ENCODE measurements at regions not wholly inside any gene's neighbourhood (a gene's known extent, or its start where the extent isn't known, plus 50 kb on each side); places are given as distances from the start of the nearest gene placed in this dataset.

DNA sequence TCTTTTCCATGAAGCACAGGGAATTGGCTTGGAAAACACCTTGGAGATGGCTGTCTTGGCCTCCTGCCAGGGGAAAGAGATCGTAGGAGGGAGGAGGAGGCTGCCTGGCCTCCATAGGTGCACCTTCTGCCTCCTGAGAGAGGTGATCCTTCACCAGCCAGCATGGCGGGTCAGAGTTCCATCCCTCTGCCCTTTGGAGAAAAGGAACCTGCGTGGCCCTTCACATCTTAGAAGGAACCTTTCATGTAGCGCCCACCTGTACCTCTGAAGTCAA is 58.2 kb upstream of the DRD2 start:
- Mint-ChIP-seq H3K27ac (ENCODE audit: unreplicated experiment) (no peak overlapping the region), H3K27me3 (ENCODE audit: unreplicated experiment) (peaks cover 2% of the 10 kb centered on the region), H3K36me3 (ENCODE audit: low read depth, unreplicated experiment) (no peaks in the 10 kb centered on the region), H3K4me1 (ENCODE audit: unreplicated experiment) (peaks cover 4% of the 10 kb centered on the region), H3K9me3 (ENCODE audit: unreplicated experiment) (no peaks in the 10 kb centered on the region), H3K4me3 (ENCODE audit: unreplicated experiment) (no peak overlapping the region)
- no peak for DNase-seq (ENCODE audit: low spot score)
- TF ChIP-seq, protein P1, sequence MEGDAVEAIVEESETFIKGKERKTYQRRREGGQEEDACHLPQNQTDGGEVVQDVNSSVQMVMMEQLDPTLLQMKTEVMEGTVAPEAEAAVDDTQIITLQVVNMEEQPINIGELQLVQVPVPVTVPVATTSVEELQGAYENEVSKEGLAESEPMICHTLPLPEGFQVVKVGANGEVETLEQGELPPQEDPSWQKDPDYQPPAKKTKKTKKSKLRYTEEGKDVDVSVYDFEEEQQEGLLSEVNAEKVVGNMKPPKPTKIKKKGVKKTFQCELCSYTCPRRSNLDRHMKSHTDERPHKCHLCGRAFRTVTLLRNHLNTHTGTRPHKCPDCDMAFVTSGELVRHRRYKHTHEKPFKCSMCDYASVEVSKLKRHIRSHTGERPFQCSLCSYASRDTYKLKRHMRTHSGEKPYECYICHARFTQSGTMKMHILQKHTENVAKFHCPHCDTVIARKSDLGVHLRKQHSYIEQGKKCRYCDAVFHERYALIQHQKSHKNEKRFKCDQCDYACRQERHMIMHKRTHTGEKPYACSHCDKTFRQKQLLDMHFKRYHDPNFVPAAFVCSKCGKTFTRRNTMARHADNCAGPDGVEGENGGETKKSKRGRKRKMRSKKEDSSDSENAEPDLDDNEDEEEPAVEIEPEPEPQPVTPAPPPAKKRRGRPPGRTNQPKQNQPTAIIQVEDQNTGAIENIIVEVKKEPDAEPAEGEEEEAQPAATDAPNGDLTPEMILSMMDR (IDR thresholded peaks at IDR 0.05; ENCODE audit: unreplicated experiment) = no peak

DNA sequence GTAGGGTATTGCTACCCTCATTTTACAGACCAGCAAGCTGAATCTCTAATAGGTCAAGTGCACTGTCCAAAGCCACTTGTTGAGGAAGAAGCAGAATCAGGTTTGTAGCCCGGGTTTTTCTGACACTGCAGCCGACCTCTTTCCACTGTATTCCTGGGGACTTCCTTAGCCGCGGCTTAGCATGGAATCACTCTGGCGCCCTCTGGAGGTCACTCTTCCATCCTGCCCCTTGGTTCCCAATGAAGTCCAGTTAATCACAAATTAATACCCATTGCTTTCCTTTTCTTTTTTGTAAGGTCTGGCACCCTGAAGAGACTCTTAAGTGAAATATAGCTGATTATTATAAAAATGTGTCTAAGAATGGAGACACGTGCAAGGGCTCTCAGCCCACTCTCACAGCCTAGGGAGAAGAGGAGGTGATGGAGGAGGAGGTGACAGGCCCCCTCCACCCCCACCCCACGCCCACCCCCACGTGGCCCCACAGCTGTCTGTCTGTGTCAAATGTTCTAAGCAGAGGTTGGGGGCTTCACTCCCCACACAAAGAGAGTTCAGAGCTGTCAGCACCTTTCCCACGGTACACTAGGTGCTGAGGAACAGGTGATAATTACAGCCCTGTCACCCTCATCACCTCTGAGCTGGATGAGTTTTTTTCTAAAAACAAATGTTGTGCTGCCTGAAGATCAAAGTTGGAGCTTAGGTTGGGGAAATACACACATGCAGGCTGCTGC is 57.7 kb upstream of the DRD2 start:
- H3K36me3 Mint-ChIP-seq (ENCODE audit: low read depth, unreplicated experiment) = no peaks in the 10 kb centered on the region
- no peak overlapping the region for H3K4me3 Mint-ChIP-seq (ENCODE audit: unreplicated experiment)
- H3K9me3 Mint-ChIP-seq (ENCODE audit: unreplicated experiment) = no peaks in the 10 kb centered on the region

DNA sequence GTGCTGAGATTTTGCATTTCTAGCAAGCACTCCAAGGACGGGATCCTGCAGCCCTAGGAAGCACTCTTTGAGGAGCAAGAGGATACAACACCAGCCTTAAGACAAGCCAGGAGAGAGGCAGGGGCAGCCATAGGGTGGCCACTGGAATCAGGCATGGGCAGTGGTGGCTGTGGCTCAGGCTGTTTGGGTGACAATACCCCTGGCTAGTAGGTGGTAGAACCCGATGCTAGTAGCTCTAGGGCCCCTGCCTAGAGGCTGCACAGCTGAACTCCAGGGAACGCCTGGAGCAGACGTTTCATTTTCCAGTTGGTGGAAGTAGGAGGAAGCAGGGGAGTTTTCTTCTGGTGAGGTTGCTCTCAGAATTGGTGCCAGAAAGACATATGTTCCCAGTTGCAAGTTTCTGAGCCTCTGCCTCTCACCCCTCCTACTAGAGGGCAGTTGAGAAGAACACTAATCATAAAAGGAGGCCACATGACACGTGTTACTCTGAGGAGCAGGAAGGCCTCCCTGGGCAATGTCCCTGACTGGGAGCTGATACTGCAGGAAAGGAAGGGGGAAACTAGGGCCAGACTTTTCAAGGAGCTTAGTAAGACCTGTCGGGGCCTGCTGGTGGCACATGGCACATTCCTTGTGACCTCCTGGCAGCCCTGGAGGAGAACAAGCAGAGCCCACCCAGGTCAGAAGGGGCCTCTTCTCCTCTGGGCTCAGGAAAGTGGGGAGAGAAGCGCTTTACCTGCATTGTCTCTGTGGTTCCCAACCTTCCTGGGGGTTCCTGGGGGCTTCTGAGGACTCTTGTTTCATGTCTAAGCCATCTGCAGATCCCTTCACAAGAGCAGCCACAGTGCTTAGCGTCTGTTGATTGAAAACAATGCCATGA is 56.6 kb upstream of the DRD2 start:
- peaks cover 2% of the 10 kb centered on the region for H3K27me3 Mint-ChIP-seq (ENCODE audit: unreplicated experiment)
- TF ChIP-seq, protein P1 (IDR thresholded peaks at IDR 0.05; ENCODE audit: unreplicated experiment) = no peak
- H3K4me1 Mint-ChIP-seq (ENCODE audit: unreplicated experiment) = peaks cover 4% of the 10 kb centered on the region
- H3K9me3 Mint-ChIP-seq (ENCODE audit: unreplicated experiment) = no peaks in the 10 kb centered on the region
- H3K36me3 Mint-ChIP-seq (ENCODE audit: low read depth, unreplicated experiment) = no peaks in the 10 kb centered on the region
- H3K27ac Mint-ChIP-seq (ENCODE audit: unreplicated experiment) = no peak overlapping the region
- no peak for DNase-seq (ENCODE audit: low spot score)
- no peak overlapping the region for H3K4me3 Mint-ChIP-seq (ENCODE audit: unreplicated experiment)

More for the DNA sequence above, 57.7 kb upstream of the DRD2 start:
- H3K27me3 Mint-ChIP-seq (ENCODE audit: unreplicated experiment) = peaks cover 2% of the 10 kb centered on the region
- H3K27ac Mint-ChIP-seq (ENCODE audit: unreplicated experiment) = no peak overlapping the region
- peak; percentile 84 for DNase-seq (ENCODE audit: low spot score)
- peaks cover 4% of the 10 kb centered on the region for H3K4me1 Mint-ChIP-seq (ENCODE audit: unreplicated experiment)
- TF ChIP-seq, protein P1 (IDR thresholded peaks at IDR 0.05; ENCODE audit: unreplicated experiment) = peak; percentile 86

- no peak for DNase-seq (ENCODE audit: low spot score)
- Mint-ChIP-seq H3K4me1 (ENCODE audit: unreplicated experiment) (peaks cover 4% of the 10 kb centered on the region), H3K9me3 (ENCODE audit: unreplicated experiment) (no peaks in the 10 kb centered on the region), H3K27ac (ENCODE audit: unreplicated experiment) (no peak overlapping the region), H3K27me3 (ENCODE audit: unreplicated experiment) (peaks cover 2% of the 10 kb centered on the region), H3K36me3 (ENCODE audit: low read depth, unreplicated experiment) (no peaks in the 10 kb centered on the region), H3K4me3 (ENCODE audit: unreplicated experiment) (no peak overlapping the region)
- TF ChIP-seq, protein P1 (IDR thresholded peaks at IDR 0.05; ENCODE audit: unreplicated experiment) = no peak
Observed at GRCh38 chr11:113531083-113531482, 55.9 kb upstream of the DRD2 start.

DNA sequence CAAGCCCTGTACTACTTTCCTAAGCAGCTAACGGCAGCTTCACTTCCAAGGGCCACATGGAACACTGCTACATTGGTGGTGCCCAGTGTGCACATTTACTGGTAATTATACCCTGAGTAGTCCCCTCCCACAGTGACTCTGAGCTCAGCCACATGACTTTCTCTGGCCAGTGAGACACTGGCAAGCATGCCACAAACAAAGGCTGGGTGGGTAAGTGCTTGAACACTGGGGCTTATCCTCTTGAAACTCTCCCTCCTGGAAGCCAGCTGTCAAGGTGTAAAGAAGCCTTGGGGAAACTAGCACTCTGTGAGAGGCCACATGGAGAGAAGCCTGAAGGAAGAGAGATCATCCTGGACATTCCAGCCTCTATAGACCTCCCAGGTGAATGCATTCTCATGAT is 54.4 kb upstream of the DRD2 start:
- Mint-ChIP-seq H3K36me3 (ENCODE audit: low read depth, unreplicated experiment) (no peaks in the 10 kb centered on the region), H3K4me1 (ENCODE audit: unreplicated experiment) (peaks cover 4% of the 10 kb centered on the region), H3K27ac (ENCODE audit: unreplicated experiment) (no peak overlapping the region), H3K9me3 (ENCODE audit: unreplicated experiment) (no peaks in the 10 kb centered on the region), H3K4me3 (ENCODE audit: unreplicated experiment) (no peak overlapping the region), H3K27me3 (ENCODE audit: unreplicated experiment) (peaks cover 2% of the 10 kb centered on the region)
- no peak for DNase-seq (ENCODE audit: low spot score)
- TF ChIP-seq, protein P1 (IDR thresholded peaks at IDR 0.05; ENCODE audit: unreplicated experiment) = no peak
